ENCODE measurements at regions not wholly inside any gene's neighbourhood (a gene's known extent, or its start where the extent isn't known, plus 50 kb on each side); places are given as distances from the start of the nearest gene placed in this dataset.

- no peaks in the 10 kb centered on the region for H3K36me3 Mint-ChIP-seq
- Histone ChIP-seq H3K36me3 (ENCODE audit: insufficient read depth, low read length) (no peaks in the 10 kb centered on the region), H3K27ac (ENCODE audit: low read depth, low read length) (no peak overlapping the region), H3K4me3 (ENCODE audit: low read length) (no peak overlapping the region), H3K27me3 (ENCODE audit: insufficient read depth, low read length, poor library complexity, severe bottlenecking) (no peaks in the 10 kb centered on the region), H3K4me1 (ENCODE audit: insufficient read depth, low read length) (no peaks in the 10 kb centered on the region), H3K9me3 (ENCODE audit: low read length) (no peaks in the 10 kb centered on the region)
- H3K9me3 Mint-ChIP-seq, result peaks cover 4 to 14% (median 12%) of the 10 kb centered on the region in 5 donors
- no peak overlapping the region for H3K27ac Mint-ChIP-seq
- DNase-seq, result no peak
- no peaks in the 10 kb centered on the region for H3K4me1 Mint-ChIP-seq
- H3K27me3 Mint-ChIP-seq, result no peaks in the 10 kb centered on the region
- ChIA-PET CTCF (no interaction called here), POLR2A (no interaction called here)
- no peak overlapping the region for H3K4me3 Mint-ChIP-seq
Observed at GRCh38 chr12:30345744-30346471, 349.8 kb downstream of the IPO8 start.

- CTCF ChIA-PET, result no interaction called here
- POLR2A ChIA-PET, result no interaction called here
- Mint-ChIP-seq H3K4me1 (no peaks in the 10 kb centered on the region), H3K36me3 (no peaks in the 10 kb centered on the region), H3K9me3 (peaks cover 0 to 3% (median 0%) of the 10 kb centered on the region in 5 donors), H3K27me3 (no peaks in the 10 kb centered on the region), H3K27ac (no peak overlapping the region), H3K4me3 (no peak overlapping the region)
- Histone ChIP-seq H3K4me3 (ENCODE audit: low read length) (no peak overlapping the region), H3K4me1 (ENCODE audit: insufficient read depth, low read length) (no peaks in the 10 kb centered on the region), H3K36me3 (ENCODE audit: insufficient read depth, low read length) (no peaks in the 10 kb centered on the region), H3K27me3 (ENCODE audit: insufficient read depth, low read length, poor library complexity, severe bottlenecking) (no peaks in the 10 kb centered on the region), H3K9me3 (ENCODE audit: low read length) (no peaks in the 10 kb centered on the region), H3K27ac (ENCODE audit: low read depth, low read length) (no peak overlapping the region)
- DNase-seq, result no peak
Observed at GRCh38 chr12:30330565-30330964, 365.1 kb downstream of the IPO8 start.

- Mint-ChIP-seq H3K4me1 (no peaks in the 10 kb centered on the region), H3K36me3 (no peaks in the 10 kb centered on the region), H3K27me3 (no peaks in the 10 kb centered on the region), H3K9me3 (peaks cover 0 to 3% (median 2%) of the 10 kb centered on the region in 5 donors), H3K4me3 (no peak overlapping the region), H3K27ac (no peak overlapping the region)
- Histone ChIP-seq H3K36me3 (ENCODE audit: insufficient read depth, low read length) (no peaks in the 10 kb centered on the region), H3K4me1 (ENCODE audit: insufficient read depth, low read length) (no peaks in the 10 kb centered on the region), H3K9me3 (ENCODE audit: low read length) (no peaks in the 10 kb centered on the region), H3K4me3 (ENCODE audit: low read length) (no peak overlapping the region), H3K27ac (ENCODE audit: low read depth, low read length) (no peak overlapping the region), H3K27me3 (ENCODE audit: insufficient read depth, low read length, poor library complexity, severe bottlenecking) (no peaks in the 10 kb centered on the region)
- DNase-seq, result no peak
- POLR2A ChIA-PET, result no interaction called here
- CTCF ChIA-PET, result no interaction called here
Observed at GRCh38 chr12:30329281-30329680, 366.4 kb downstream of the IPO8 start.

GRCh38 chr12:30323008-30323407 lies 372.7 kb downstream of the IPO8 start:
- H3K27ac ChIP-seq (ENCODE audit: low read depth, low read length), result no peak overlapping the region
- no peak overlapping the region for H3K4me3 ChIP-seq (ENCODE audit: low read length)
- H3K9me3 ChIP-seq (ENCODE audit: low read length), result no peaks in the 10 kb centered on the region
- DNase-seq, result no peak
- Mint-ChIP-seq H3K4me1 (no peaks in the 10 kb centered on the region), H3K36me3 (no peaks in the 10 kb centered on the region), H3K9me3 (peaks cover 0 to 10% (median 0%) of the 10 kb centered on the region in 5 donors), H3K27me3 (peaks cover 0 to 2% of the 10 kb centered on the region in 2 donors), H3K4me3 (no peak overlapping the region), H3K27ac (no peak overlapping the region)
- ChIA-PET CTCF (no interaction called here), POLR2A (no interaction called here)
- H3K36me3 ChIP-seq (ENCODE audit: insufficient read depth, low read length), result no peaks in the 10 kb centered on the region
- no peaks in the 10 kb centered on the region for H3K27me3 ChIP-seq (ENCODE audit: insufficient read depth, low read length, poor library complexity, severe bottlenecking)
- H3K4me1 ChIP-seq (ENCODE audit: insufficient read depth, low read length), result no peaks in the 10 kb centered on the region

GRCh38 chr12:30320561-30320960 lies 375.1 kb downstream of the IPO8 start:
- peaks cover 0 to 13% (median 0%) of the 10 kb centered on the region in 5 donors for H3K9me3 Mint-ChIP-seq
- Histone ChIP-seq H3K36me3 (ENCODE audit: insufficient read depth, low read length) (no peaks in the 10 kb centered on the region), H3K9me3 (ENCODE audit: low read length) (no peaks in the 10 kb centered on the region), H3K4me1 (ENCODE audit: insufficient read depth, low read length) (no peaks in the 10 kb centered on the region), H3K27me3 (ENCODE audit: insufficient read depth, low read length, poor library complexity, severe bottlenecking) (no peaks in the 10 kb centered on the region), H3K4me3 (ENCODE audit: low read length) (no peak overlapping the region), H3K27ac (ENCODE audit: low read depth, low read length) (no peak overlapping the region)
- ChIA-PET POLR2A (no interaction called here), CTCF (no interaction called here)
- no peak for DNase-seq
- peaks cover 0 to 2% of the 10 kb centered on the region in 2 donors for H3K27me3 Mint-ChIP-seq
- H3K4me3 Mint-ChIP-seq, result no peak overlapping the region
- H3K4me1 Mint-ChIP-seq, result no peaks in the 10 kb centered on the region
- no peak overlapping the region for H3K27ac Mint-ChIP-seq
- H3K36me3 Mint-ChIP-seq, result no peaks in the 10 kb centered on the region

- H3K9me3 ChIP-seq (ENCODE audit: low read length), result no peaks in the 10 kb centered on the region
- no peaks in the 10 kb centered on the region for H3K4me1 Mint-ChIP-seq
- POLR2A ChIA-PET, result no interaction called here
- DNase-seq, result no peak
- no peaks in the 10 kb centered on the region for H3K36me3 Mint-ChIP-seq
- H3K4me3 ChIP-seq (ENCODE audit: low read length), result no peak overlapping the region
- H3K9me3 Mint-ChIP-seq, result peaks cover 0 to 10% (median 3%) of the 10 kb centered on the region in 5 donors
- no peak overlapping the region for H3K4me3 Mint-ChIP-seq
- H3K27me3 ChIP-seq (ENCODE audit: insufficient read depth, low read length, poor library complexity, severe bottlenecking), result no peaks in the 10 kb centered on the region
- CTCF ChIA-PET, result no interaction called here
- no peak overlapping the region for H3K27ac Mint-ChIP-seq
- H3K27me3 Mint-ChIP-seq, result no peaks in the 10 kb centered on the region
- H3K27ac ChIP-seq (ENCODE audit: low read depth, low read length), result no peak overlapping the region
- H3K36me3 ChIP-seq (ENCODE audit: insufficient read depth, low read length), result no peaks in the 10 kb centered on the region
- H3K4me1 ChIP-seq (ENCODE audit: insufficient read depth, low read length), result no peaks in the 10 kb centered on the region
Observed at GRCh38 chr12:30314506-30315100, 381.1 kb downstream of the IPO8 start.

GRCh38 chr12:30308010-30308717 lies 387.5 kb downstream of the IPO8 start:
- H3K4me3 Mint-ChIP-seq, result no peak overlapping the region
- Histone ChIP-seq H3K27ac (ENCODE audit: low read depth, low read length) (no peak overlapping the region), H3K4me1 (ENCODE audit: insufficient read depth, low read length) (no peaks in the 10 kb centered on the region), H3K4me3 (ENCODE audit: low read length) (no peak overlapping the region), H3K36me3 (ENCODE audit: insufficient read depth, low read length) (no peaks in the 10 kb centered on the region), H3K9me3 (ENCODE audit: low read length) (no peaks in the 10 kb centered on the region), H3K27me3 (ENCODE audit: insufficient read depth, low read length, poor library complexity, severe bottlenecking) (no peaks in the 10 kb centered on the region)
- no peak overlapping the region for H3K27ac Mint-ChIP-seq
- DNase-seq, result no peak
- H3K27me3 Mint-ChIP-seq, result no peaks in the 10 kb centered on the region
- POLR2A ChIA-PET, result no interaction called here
- no peaks in the 10 kb centered on the region for H3K4me1 Mint-ChIP-seq
- CTCF ChIA-PET, result no interaction called here
- H3K36me3 Mint-ChIP-seq, result no peaks in the 10 kb centered on the region
- peaks cover 0 to 5% (median 2%) of the 10 kb centered on the region in 5 donors for H3K9me3 Mint-ChIP-seq

GRCh38 chr12:30304528-30304927 lies 391.1 kb downstream of the IPO8 start:
- Mint-ChIP-seq H3K27me3 (no peaks in the 10 kb centered on the region), H3K4me3 (no peak overlapping the region), H3K36me3 (no peaks in the 10 kb centered on the region), H3K27ac (no peak overlapping the region), H3K4me1 (no peaks in the 10 kb centered on the region), H3K9me3 (peaks cover 0 to 5% (median 0%) of the 10 kb centered on the region in 5 donors)
- no peaks in the 10 kb centered on the region for H3K4me1 ChIP-seq (ENCODE audit: insufficient read depth, low read length)
- POLR2A ChIA-PET, result no interaction called here
- no peaks in the 10 kb centered on the region for H3K9me3 ChIP-seq (ENCODE audit: low read length)
- H3K4me3 ChIP-seq (ENCODE audit: low read length), result no peak overlapping the region
- no peaks in the 10 kb centered on the region for H3K27me3 ChIP-seq (ENCODE audit: insufficient read depth, low read length, poor library complexity, severe bottlenecking)
- no peak for DNase-seq
- CTCF ChIA-PET, result no interaction called here
- no peaks in the 10 kb centered on the region for H3K36me3 ChIP-seq (ENCODE audit: insufficient read depth, low read length)
- no peak overlapping the region for H3K27ac ChIP-seq (ENCODE audit: low read depth, low read length)
